NCI-H345 treated with DMSO at 0.1 percent for 48 hours (cell line): ENCODE measurements at regions not wholly inside any gene's neighbourhood (a gene's known extent, or its start where the extent isn't known, plus 50 kb on each side); places are given as distances from the start of the nearest gene placed in this dataset.

ENCODE experiments used
- DNase-seq: peaks from one replicate; lab custom pipeline; 2025; ENCODE audit not compliant: unreplicated experiment; lab: John Stamatoyannopoulos, UW

DNA sequence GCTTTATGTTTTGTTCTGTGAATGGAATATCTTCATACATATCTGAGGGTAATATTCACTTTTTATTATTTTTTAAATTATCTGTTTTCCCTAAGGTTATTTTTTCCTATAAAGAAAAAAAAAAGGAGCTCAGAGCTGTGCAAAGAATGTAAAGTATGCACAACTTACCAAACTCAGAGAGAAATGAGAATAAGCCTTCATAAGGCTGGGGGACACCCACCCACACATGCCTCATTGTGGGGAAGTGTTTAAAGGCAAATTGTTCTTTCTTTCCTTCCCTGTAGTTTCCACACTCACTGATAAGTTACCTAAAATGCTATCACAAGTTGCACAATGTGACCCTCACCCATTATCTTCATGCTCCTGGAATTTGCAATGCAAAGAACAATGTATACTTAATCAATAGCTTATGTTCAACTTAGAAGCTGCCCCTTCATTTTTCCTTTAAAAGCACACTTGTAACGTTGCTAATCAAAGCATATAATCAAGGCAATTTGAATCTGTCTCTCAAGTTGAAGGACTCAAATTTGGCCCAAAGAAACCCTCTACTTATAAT is 108.1 kb downstream of the GNAT3 start:
- no peak for DNase-seq

DNA sequence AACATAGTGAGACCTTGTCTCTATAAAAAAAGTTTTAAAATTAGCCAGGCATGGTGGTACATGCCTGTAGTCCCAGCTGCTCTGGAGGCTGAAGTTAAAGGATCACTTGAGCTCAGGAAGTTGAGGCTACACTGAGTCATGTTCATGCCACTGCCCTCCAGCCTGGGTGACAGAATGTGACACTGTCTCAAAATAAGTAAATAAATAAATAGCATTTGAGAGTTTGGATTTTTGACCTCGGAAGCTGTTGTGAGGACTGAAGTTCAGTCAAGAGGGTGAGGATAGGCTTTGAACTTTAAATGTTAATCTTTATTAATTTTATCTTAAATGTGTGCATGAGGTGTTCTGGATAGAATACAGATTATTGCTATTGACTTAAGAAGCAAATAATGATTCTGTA is 110.2 kb downstream of the GNAT3 start:
- no peak for DNase-seq

DNA sequence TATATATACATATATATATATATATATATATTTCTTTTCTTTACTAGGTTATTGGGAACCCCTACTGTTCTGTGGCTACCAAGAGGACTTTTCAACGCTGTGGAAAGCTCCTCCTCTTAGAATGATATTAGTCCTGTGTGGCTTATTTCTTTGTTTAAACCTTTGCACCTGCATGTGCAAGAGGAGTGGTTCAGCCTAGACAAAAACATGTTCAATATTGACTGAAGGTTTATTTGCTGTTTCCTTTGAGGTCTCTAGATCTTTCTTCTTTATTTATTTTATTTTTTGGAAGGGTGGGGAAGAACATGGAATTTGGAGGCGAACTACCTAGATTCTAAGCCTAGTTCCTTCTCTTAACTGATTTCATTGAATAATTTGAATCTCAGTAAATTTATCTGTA is 118.1 kb downstream of the GNAT3 start:
- DNase-seq = peak; percentile 91

DNA sequence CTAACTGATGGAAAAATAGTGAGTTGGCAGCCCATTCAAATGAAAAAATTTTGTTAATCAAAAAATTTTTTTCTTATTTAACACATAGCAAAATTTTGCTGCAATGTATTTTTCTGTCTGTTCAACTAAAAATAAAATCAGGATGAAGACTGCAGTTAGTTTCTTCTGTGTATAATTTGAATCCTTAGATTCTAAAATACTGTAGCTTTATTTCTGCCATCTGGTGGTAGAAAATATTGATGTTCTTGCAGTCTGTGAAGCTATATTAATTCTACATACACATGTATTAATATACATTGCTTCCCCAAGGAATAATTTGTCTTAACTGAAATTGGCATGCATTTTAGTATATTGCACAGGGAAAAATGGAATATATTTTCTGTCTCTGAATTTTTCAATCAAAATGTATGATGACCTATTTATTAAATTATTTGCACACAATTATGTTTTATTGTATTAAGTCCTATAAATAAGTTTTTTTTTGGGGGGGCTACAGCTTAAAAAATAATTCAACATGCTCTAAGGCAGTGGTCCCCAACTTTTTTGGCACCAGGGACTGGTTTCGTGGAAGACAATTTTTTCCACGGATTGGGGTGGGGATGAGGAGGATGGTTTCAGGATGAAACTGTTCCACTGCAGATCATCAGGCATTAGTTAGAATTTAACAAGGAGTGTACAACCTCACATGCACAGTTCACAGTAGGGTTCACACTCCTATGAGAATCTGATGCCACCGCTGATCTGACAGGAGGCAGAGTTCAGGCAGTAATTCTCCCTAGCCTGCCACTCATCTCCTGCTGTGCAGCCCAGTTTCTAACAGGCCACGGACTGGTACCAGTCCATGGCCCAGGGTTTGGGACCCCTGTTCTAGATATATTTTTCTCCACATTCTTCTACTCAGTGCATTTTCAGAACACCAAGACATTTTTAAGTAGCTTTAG is 119.4 kb downstream of the GNAT3 start:
- DNase-seq = no peak

DNA sequence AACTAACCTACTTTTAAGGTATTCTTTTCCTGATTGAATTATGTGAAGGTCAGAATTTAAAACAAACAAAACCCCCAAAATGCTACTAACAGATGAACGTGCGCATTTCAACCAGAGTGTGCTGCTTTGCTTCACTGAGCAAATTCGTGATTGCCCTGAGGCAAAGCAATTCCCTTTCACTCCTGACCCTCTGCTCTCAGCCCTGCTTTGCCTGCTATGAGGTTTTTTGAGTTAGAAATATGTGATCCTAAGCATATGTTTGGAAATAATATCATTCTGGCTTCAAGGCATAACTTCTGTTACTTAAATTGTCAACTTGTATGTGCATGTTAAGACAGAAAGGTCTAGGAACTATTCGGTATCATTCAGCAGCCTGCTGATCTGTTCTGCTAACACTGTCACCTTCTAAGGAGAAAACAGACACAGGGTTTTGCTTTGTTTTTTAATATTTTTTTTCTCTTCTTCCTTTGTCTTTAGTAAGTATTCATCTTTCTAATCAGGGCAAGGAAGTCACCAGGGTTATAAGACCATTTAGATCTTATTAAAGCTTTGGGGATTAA is 124.2 kb downstream of the GNAT3 start:
- no peak for DNase-seq

DNA sequence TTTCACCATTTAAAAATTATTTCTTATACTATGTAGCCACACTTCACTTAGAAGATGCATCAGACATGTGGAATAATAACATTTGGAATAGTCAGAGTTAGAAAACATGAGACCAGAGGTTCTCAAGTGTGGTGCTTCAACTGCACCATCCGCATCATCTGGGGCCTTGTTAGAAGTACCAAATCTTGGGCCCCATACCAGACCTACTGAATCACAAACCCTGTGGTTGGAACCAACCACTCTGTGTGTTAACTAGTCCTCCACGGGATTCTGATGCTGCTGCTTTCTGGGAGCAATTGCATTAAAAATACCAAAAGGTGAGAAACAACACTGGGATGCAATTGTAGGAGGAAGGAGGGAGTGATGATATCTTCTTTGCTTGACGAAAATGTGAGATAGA is 125.2 kb downstream of the GNAT3 start:
- no peak for DNase-seq

DNA sequence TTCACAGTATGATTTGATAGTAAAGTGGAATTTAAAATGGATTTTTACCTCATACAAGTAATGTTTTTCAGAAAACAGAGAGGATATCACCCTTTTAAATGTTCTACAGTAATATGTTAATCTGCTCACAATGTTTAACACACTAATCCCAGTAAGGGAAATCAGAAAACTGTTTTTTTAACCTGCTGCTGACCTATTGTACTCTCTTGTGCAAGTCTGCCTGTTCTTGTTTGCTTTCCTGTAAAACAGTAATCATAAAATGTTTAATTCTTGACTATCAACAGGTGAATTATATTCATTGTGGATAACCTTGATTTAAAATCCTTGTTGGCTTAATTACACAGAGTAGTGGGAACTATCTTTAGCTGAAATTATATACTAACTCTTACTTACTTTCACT is 126.4 kb downstream of the GNAT3 start:
- no peak for DNase-seq

DNA sequence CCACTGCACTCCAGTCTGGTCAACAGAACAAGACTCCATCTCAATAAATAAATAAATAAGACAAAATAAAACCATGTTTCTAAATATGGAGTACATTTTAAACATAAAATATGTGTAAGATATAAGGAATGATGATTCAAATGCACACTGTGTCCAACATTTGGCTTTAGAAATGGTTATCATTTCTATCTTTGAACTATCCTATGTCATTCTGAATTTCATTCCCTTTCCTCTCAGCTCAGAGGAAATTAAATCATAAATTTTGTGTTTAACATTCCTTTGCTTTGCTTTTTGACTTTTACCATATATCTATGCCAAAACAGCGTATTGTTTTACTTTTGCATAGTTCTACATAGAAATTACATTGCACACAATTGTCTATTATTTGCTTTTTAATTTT is 130.9 kb downstream of the GNAT3 start:
- no peak for DNase-seq

DNA sequence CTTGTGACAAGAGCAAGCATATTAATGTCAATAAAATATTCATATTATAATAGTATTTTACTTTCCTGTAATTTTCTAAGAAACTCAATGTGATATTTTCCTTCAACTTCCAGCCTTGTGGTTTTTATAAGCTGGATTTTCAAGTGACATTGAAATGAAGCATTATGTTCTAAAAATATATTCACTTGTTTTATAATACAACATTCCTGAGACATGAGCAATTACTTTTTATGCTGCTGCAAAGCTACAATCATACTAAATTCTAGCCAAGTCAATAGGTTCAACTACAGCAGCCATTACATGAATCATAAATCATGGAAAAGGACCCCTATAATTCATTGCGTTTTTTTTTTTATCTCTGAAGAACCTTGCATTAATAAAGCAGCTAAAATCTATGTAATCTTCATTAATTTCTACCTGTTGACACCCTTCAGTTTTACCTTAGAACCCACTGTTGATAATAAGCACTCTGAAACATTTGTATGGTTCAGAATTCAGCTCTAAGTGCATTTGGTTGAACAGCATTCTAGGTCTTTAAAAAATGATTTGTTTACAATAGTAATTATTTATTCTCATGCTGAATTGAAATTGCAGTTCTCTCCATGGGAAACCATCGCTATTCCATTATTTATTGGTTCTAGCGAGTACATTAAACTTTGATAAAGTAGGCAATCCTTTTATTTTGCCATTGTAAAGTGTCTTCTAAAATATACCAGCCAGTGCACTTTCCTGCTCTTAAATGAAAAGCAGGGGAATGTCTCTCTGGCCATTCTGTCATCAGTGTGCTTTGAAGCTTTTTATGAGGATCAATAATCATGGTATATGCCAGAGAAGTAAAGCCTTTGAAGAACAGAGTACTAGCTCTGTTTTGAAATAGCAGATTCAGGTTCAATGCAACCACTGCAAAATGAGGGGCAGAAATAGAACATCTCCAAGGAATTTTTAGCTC is 132.6 kb downstream of the GNAT3 start:
- DNase-seq = no peak

DNA sequence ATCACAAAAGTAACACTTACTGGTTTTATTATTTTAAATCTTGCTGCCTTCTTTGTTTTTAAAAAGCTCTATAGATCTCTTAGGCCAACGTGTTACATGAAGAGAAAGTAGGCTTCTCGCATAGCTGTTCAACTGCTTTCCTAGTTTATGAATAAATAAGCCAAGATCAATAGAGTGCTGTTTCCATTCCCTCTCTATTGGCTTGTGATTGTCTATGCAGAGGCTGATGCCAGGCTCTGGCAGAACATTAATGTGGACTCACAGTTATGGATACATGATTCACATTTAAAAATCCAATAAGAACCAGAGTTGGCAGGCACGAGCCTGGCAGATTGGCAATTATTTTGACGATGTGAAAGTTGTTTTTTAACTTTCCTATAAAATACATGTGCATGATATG is 137.5 kb downstream of the GNAT3 start:
- DNase-seq = no peak

DNA sequence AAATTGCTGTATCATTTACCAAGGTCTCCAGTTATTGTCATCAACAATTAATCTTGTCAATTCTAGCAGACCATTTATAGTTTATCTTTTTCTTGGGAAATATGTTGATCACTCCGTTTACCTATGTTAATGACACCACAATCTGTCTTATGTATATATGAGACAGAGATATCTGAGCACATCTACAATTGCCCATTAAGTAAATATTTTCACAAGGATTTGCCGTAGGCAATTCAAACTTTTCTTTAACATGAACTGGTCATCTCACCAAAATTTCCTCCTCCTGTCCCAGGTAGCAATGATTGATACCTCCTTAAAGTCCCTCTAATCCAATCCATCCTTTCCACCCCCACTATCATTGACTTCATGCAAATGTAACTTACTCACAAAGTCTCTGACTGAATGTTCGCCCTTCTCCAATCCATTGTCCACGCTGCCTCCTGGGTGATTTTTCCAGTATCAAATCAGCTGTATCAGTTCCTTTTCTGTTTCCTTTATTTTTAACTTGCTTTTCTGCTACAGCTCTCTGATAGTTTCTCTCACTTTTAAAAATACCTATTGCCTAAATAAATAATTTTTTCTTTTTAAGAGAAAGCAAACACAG is 138.3 kb downstream of the GNAT3 start:
- DNase-seq = no peak

DNA sequence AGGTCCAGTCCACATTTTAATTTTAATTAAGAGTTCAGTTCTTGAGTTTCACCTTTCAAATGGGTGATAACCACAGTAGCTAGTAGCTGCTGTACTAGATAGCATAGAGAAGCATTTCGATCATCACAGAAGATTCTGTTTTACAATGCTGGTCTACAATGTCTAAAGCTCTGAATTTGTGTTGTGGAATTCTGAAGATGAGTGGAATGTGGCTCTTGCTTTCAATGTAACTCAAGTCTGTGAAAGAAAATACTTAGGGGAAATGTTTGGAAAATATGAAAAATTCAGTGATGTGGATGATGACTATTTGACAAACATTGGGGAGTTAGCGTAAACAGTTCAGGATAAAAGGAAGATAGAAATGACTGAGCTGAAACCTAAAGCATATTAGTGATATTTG is 139.4 kb downstream of the GNAT3 start:
- no peak for DNase-seq

DNA sequence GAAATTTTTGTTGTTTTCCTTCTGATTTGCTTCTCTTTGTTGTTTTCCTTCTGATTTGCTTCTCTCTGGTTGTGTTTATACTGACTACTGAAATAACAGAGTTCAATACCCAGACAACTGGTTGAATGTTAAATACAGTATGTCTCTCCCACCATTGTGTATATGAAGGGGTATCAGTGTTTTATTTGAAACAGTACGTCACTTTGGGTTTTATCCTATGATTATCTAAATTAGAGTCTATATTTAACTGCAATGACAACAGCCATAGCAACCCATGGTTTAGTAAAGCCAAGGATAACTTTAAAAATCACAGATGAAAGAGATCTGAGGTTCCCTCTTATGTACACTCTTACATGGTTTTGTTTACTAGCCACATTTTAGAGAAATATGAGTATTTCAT is 141.3 kb downstream of the GNAT3 start:
- no peak for DNase-seq

DNA sequence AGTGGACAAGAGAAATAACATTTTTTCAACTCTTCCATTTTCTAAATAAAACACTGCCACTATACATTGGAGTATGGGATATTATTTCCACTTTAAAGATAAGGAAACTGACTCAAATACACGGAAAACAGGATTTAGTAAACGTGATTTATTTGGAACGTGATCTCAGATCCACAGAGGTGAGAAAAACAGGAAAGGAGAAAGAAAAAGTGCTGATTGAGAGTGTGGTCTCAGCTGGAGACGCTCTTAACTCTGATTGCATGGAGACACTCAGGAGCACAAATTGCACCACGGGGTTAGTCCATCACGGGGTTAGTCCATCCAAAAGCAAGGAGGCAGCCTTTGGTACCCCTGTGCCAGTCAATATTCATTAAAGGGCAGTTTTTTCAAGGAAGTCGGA is 142.5 kb downstream of the GNAT3 start:
- DNase-seq = no peak

DNA sequence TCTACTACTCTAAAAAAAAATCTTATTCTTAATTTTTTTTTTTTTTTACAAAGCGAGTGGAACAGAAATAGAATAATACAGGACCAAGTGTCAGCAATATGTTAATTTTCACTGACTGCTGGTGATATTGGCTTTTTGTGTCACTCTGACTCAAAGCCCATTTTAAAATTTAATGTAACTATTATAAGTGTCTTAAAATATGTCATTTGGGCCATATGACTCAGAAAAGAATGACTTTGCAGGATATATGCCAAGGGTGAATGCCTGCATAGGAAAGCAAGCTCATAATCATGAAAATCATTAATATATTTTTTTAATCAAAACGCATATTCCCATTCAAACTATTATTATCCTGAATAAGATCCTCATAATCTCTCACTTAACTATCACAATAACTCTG is 149.2 kb downstream of the GNAT3 start:
- DNase-seq = no peak

DNA sequence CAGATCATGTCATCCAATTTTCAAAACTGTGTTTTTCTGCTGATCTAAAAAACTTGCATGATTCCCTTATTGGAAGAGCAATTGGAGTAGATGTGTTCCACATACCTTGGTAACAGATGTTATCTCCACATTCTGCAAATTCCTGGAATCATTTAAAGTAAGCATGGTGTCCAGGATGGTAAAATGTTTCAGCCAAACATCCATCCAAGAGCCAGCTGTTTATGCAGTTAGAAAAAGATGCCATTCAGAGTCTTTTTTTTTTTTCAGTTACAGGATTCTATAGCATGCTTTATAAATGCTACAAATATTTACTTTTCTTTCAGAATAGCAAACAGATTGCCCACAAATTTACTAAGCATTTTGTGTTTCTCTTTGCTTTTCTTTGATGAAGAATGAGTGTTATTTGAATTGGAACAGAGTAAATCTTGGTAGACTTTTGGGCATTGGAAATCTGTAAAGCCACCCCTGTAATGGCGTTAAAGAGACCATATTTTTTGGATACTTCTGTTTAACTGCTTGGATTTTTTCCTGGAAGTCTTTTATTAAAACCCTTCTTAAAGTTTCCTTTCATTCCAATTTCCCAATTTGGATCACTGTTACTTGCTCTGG is 149.8 kb downstream of the GNAT3 start:
- DNase-seq = no peak

DNA sequence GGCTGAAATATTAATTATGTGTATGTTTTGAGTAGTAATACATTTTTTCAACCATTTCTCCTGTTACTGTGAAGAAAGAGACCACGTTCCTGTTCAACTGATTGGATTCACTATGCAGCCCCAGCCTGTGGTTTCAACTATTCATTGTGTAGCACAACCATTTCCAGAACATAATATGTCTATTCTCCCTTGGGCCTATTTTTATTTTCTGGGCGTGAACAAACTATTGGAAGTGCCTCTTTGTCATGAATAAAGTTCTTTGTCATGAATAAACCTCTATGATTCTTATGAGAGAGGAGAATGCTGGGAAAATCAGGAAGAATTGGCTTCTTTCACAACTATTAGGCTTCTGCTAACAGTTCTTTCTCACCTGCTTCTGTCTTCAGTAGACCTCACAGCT is 152.4 kb downstream of the GNAT3 start:
- no peak for DNase-seq

DNA sequence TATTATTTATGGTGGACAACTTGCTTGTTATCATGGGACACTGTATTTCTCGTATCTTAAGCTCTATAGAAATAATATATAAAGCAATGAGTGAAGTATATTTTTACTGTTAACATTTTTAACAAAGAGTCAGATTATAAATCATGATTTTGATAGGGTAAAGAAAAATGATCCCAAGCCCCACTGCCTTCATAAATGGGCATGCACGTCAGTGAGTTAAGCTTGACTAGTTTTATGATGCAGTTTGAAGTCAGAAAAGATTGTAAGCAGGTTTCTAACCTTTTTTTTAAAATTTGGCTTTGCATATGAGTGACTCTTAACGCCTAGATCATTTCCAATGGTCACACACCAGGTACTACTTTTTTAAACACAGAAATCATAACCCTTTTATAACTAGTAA is 152.8 kb downstream of the GNAT3 start:
- no peak for DNase-seq

DNA sequence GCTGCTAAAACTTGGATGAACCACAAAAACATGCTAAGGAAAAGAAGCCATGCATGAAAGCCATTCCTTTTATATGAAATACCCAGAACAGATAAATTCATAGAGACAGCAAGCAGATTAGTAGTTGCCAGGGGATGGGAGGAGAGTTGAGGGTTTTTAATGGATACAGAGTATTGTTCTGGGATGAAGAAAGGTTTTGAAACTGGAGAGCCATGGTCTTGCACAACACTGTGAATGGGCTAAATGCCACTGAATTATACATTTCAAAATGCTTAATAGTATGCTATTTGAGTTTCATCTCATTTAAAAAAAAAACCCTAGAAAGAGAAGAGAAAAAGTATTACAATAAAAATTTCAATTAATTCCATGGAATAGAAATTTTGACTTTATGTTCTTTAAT is 154.3 kb downstream of the GNAT3 start:
- DNase-seq = no peak

DNA sequence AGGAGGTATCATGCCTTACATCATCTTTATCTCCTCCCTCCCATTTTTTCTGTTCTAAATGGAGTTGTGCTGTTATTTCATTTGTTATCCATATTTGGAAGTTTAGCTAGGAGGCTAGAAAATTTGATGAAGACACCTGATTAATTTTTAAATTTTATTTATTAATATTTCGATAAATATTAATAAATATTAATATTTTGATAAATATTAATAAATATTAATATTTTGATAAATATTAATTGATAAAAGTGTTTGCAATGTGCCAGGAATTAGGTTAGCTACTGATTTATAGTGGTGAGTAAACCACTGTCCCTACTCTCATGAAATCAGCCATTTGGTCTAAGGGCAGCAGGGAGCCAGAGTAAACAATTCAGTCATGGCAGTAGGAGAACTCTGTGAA is 161.4 kb downstream of the GNAT3 start:
- no peak for DNase-seq

DNA sequence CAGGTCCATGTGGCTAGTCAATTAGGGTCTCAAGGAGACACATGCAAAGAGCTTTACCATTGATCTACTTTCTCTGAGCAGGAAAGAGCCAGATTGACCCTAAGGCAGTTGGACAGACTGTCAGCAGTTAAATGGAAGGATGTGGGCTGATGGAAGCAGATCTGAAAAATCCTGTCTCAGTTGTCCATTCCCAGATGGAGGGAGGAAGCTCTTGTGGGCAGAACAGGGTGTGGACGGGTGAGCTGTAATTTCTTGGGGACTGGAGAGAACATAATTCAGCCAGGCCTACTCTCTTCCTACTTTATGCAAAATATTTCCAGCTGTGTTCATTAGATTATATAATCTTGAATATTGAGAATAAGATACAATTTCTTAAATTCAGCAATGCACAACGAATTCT is 163.6 kb downstream of the GNAT3 start:
- DNase-seq = no peak
